Transverse colon (tissue), 4 donors: ENCODE measurements at regions not wholly inside any gene's neighbourhood (a gene's known extent, or its start where the extent isn't known, plus 50 kb on each side); places are given as distances from the start of the nearest gene placed in this dataset.
A peak's percentile ranks its signal among the peaks of the same experiment; 100 is the strongest.

ENCODE experiments used
- DNase-seq: peaks from one replicate; pipeline ENCODE4 v3.0.0-alpha.2; 2019
- H3K27ac ChIP-seq, 4 donors: fragments of 200-600 bp; sonication (generic); 2 replicates each; pipeline ENCODE4 v1.5.1; 2016 to 2018; ENCODE audit warnings: inconsistent platforms in 4 of 4
- H3K27me3 ChIP-seq: fragments of 200-600 bp; sonication (generic); 2 replicates; pipeline ENCODE4 v1.5.1; 2017; ENCODE audit warnings: inconsistent platforms
- H3K36me3 ChIP-seq, 4 donors: fragments of 200-600 bp; sonication (generic); 2 replicates each; pipeline ENCODE4 v1.5.1; 2017 to 2019; ENCODE audit warnings: inconsistent platforms in 4 of 4
- H3K4me1 ChIP-seq, 4 donors: fragments of 200-600 bp; sonication (generic); 2 replicates each; pipeline ENCODE4 v1.5.1; 2017 to 2020; ENCODE audit warnings: inconsistent platforms in 4 of 4
- H3K4me3 ChIP-seq, 4 donors: fragments of 200-600 bp; sonication (generic); 1 replicate in 1 of 4; 2 replicates in 3 of 4; pipeline versions ENCODE4 v1.5.1 to v1.6.1; 2017 to 2019; ENCODE audit warnings: inconsistent platforms in 4 of 4
- H3K9me3 ChIP-seq, 2 donors: fragments of 200-600 bp; sonication (generic); 2 replicates each; pipeline ENCODE4 v1.5.1; 2017 to 2019; ENCODE audit warnings: inconsistent platforms in 2 of 2
- EP300 ChIP-seq: sonication (generic); formaldehyde crosslinking; IDR thresholded peaks from one replicate; pipeline ENCODE4 v1.6.1; 2017; ENCODE audit warnings: antibody characterized with exemption, low read depth
- POLR2A ChIP-seq: fragments of 450-650 bp; IDR thresholded peaks from one replicate; pipeline ENCODE4 v1.6.1; 2016; ENCODE audit warnings: antibody characterized with exemption, mild to moderate bottlenecking, moderate library complexity
- POLR2AphosphoS5 ChIP-seq, 3 donors: sonication (generic); formaldehyde crosslinking; IDR thresholded peaks; one replicate each; pipeline ENCODE4 v1.6.1; 2016; ENCODE audit warnings: antibody characterized with exemption in 3 of 3
- WGBS, 2 donors: methylation state at CpG; one replicate each; pipeline ENCODE4 v1.1.5; 2018; ENCODE audit warnings: low coverage in 1 of 2; 5-methylcytosine and 5-hydroxymethylcytosine counted together
- in situ Hi-C, 4 donors: fragments of 200-750 bp; cut with MboI; loops; one replicate each; pipeline versions ENCODE4 v1.15.0 to v1.15.1; 2017; ENCODE audit warnings: low sequenced_read_pairs in 3 of 4, low pct_ligation_motif_present in 1 of 4, low pct_unique_long_range_greater_than_20kb in 1 of 4
- intact Hi-C: fragments of 100-400 bp; cut with DNase I; formaldehyde crosslinking; loops from one replicate; pipeline ENCODE4 v1.15.1; 2023; ENCODE audit warnings: low total_unique reads
- TF ChIP-seq, protein P1 (sequence below), 5 experiments: fragments of 200-600 bp in 3 of 5; fragments of 450-650 bp in 2 of 5; sonication (generic) in 3 of 5; IDR thresholded peaks; 1 replicate in 2 of 5; 2 replicates in 3 of 5; pipeline ENCODE4 v1.5.1; 2016 to 2017; ENCODE audit warnings: antibody characterized with exemption in 5 of 5, inconsistent platforms in 3 of 5, mild to moderate bottlenecking in 2 of 5, moderate library complexity in 1 of 5

DNA sequence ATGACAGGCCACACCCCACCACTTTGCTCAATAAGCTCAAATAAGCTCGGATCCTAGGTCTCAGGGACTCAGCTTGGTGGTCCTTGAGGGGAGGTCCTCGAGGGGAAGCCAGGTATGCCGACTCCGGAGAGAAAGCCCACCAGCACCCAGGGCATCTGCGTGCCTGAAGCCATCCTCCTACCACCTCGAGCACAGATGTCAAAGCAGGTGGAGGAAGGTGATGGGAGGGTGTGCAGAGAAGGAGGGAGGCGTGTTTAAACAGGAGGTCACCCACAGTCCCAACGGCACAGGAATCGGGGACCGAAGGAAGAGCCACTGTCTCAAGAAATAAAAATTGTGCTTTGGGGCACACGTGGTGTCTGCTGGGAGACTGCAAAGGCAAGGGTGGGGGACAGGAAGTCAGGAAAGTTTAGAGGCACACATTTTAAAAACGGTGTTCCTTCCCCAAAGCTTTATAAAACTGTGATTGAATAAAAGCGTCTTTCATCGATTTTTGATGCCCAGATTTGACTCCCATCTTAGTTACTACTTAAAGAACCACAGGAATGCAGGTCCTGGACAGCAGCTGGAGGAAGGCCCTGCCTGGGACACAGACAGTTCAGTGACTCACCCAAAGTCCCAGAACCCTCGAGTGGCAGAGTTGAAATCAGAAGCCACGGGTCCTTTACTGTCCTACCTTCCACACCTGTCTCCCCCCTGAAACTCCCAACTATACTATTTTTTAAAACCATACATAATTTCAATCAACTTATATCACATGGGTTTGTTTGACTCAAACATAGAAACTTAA lies 221.0 kb upstream of the PDE10A start:
- in situ Hi-C loops = loop anchor here in 3 of 4 donors (5.0 to 25.0 kb wide), 2 partner anchors 213 to 503 kb away; partner anchors contain the start of gene MPC1 (in 1 of the 3)

DNA sequence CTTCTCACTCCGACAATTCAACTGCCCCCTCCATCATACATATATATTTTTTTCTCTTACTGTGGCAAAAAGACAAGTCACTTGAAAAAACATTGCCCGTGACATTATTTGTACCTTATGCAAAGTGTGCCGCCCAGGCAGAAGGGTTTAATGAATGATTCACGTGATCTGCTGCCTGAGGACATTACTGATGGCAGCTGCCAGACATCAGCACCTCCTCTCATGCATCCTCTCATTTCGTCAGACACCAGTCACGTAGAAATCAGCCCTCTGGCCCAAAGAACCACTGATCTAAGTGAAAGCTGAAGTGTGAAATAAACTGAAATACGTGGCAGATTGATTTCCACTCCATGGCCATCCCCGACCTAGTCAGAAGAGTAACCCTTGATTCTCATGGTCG lies 218.8 kb upstream of the PDE10A start:
- H3K9me3 ChIP-seq = no peaks in the 10 kb centered on the region
- no peak for DNase-seq
- no peaks in the 10 kb centered on the region for H3K36me3 ChIP-seq
- in situ Hi-C loops = loop anchor here in 3 of 4 donors (5.0 to 25.0 kb wide), 2 partner anchors 215 to 505 kb away; partner anchors contain the start of gene MPC1 (in 1 of the 3)
- TF ChIP-seq EP300 (no peak), POLR2A (no peak)
- H3K27ac ChIP-seq = no peak overlapping the region
- no peak overlapping the region for H3K4me3 ChIP-seq
- WGBS, 2 donors = 69 to 72% methylated on average over 8 to 9 of the region's 9 CpGs
- H3K27me3 ChIP-seq = no peaks in the 10 kb centered on the region
- intact Hi-C loops = no loop called here
- peaks cover 0 to 16% (median 1%) of the 10 kb centered on the region in 4 donors for H3K4me1 ChIP-seq

More for the DNA sequence above, 221.0 kb upstream of the PDE10A start:
- Histone ChIP-seq H3K27me3 (no peaks in the 10 kb centered on the region), H3K36me3 (no peaks in the 10 kb centered on the region), H3K4me1 (peaks cover 0 to 3% (median 0%) of the 10 kb centered on the region in 4 donors), H3K27ac (peak overlapping the region in 1 of 4 donors; percentile 25), H3K9me3 (no peaks in the 10 kb centered on the region), H3K4me3 (no peak overlapping the region)
- TF ChIP-seq POLR2AphosphoS5 (IDR thresholded peaks at IDR 0.05) = no peak
- TF ChIP-seq POLR2A = no peak
- TF ChIP-seq, protein P1, sequence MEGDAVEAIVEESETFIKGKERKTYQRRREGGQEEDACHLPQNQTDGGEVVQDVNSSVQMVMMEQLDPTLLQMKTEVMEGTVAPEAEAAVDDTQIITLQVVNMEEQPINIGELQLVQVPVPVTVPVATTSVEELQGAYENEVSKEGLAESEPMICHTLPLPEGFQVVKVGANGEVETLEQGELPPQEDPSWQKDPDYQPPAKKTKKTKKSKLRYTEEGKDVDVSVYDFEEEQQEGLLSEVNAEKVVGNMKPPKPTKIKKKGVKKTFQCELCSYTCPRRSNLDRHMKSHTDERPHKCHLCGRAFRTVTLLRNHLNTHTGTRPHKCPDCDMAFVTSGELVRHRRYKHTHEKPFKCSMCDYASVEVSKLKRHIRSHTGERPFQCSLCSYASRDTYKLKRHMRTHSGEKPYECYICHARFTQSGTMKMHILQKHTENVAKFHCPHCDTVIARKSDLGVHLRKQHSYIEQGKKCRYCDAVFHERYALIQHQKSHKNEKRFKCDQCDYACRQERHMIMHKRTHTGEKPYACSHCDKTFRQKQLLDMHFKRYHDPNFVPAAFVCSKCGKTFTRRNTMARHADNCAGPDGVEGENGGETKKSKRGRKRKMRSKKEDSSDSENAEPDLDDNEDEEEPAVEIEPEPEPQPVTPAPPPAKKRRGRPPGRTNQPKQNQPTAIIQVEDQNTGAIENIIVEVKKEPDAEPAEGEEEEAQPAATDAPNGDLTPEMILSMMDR (IDR thresholded peaks at IDR 0.05) = no peak
- TF ChIP-seq EP300 = no peak
- 75 to 80% methylated on average over 3 to 16 of the region's 16 CpGs for WGBS, 2 donors
- DNase-seq = no peak
- intact Hi-C loops = no loop called here

DNA sequence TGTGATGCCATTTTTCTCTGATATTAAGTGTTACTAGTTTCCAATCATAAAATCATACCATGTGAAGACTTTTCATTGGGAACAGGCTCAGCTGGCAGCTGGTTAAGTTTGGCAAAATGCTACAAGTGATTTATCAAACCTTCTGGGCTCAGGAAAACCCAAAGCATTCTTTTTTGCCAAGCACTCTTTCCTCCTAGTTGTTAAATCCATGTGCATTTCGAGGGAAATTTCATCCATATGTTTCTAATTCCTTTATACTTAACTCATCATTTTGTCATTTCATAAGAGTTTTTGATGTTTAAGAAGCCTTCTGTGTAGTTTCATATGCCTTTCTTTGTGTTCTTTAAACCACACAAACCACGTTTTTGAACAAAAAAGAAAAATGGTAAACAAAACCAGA lies 217.6 kb upstream of the PDE10A start:
- H3K4me1 ChIP-seq = peaks cover 0 to 24% (median 3%) of the 10 kb centered on the region in 4 donors
- TF ChIP-seq POLR2A (no peak), POLR2AphosphoS5 (IDR thresholded peaks at IDR 0.05) (no peak), EP300 (no peak)
- TF ChIP-seq, protein P1 (IDR thresholded peaks at IDR 0.05) = no peak
- in situ Hi-C loops (loop anchor here in 3 of 4 donors (5.0 to 25.0 kb wide), 2 partner anchors 217 to 507 kb away; partner anchors contain the start of gene MPC1 (in 1 of the 3)), intact Hi-C loops (no loop called here)
- no peaks in the 10 kb centered on the region for H3K36me3 ChIP-seq
- no peak for DNase-seq
- H3K4me3 ChIP-seq = no peak overlapping the region
- peak overlapping the region in 2 of 4 donors; percentile 10 to 29 for H3K27ac ChIP-seq
- 35 to 38% methylated on average over 2 of the region's 2 CpGs for WGBS, 2 donors
- H3K9me3 ChIP-seq = no peaks in the 10 kb centered on the region
- no peaks in the 10 kb centered on the region for H3K27me3 ChIP-seq

DNA sequence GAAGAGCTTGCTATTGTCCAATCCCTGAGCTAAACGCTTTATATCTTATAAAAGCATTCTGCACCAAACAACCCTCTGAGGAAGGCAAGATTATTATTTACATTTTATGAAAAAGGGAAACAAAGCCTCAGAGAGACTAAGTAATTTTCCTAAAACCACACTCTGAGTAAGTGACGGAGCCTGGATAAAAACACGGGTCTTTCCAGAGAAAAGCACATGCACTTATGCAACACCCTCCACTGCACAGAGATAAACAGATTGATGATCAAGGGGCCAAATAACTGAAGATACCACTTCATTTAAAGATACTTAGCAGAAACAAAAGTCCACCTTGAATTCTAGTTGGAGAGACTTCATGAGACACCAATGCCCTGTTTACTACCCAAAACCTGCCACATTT lies 214.7 kb upstream of the PDE10A start:
- intact Hi-C loops = loop anchor here (2.0 kb wide), 1 partner anchor 129 kb away; no protein-coding TSS in a partner anchor
- H3K4me3 ChIP-seq = no peak overlapping the region
- H3K27ac ChIP-seq = peak overlapping the region in 3 of 4 donors; percentile 80 to 84 (median 81)
- H3K27me3 ChIP-seq = no peaks in the 10 kb centered on the region
- no peaks in the 10 kb centered on the region for H3K36me3 ChIP-seq
- in situ Hi-C loops = loop anchor here in 1 of 4 donors (25.0 kb wide), 1 partner anchor 510 kb away; the partner anchor contains the start of gene MPC1
- H3K4me1 ChIP-seq = peaks cover 0 to 21% (median 3%) of the 10 kb centered on the region in 4 donors
- no peak for DNase-seq
- no peaks in the 10 kb centered on the region for H3K9me3 ChIP-seq
- 64 to 73% methylated on average over 3 of the region's 3 CpGs for WGBS, 2 donors
- no peak for TF ChIP-seq POLR2AphosphoS5 (IDR thresholded peaks at IDR 0.05)
- TF ChIP-seq, protein P1 (IDR thresholded peaks at IDR 0.05) = no peak
- TF ChIP-seq POLR2A = no peak
- TF ChIP-seq EP300 = no peak
